ENCODE measurements at regions not wholly inside any gene's neighbourhood (a gene's known extent, or its start where the extent isn't known, plus 50 kb on each side); places are given as distances from the start of the nearest gene placed in this dataset.
A peak's percentile ranks its signal among the peaks of the same experiment; 100 is the strongest.

GRCh38 chr5:87535706-87536105, 123.0 kb upstream of the CCNH start:
- Histone ChIP-seq H4K20me1 (ENCODE audit: control insufficient read depth, extremely low read depth, insufficient read depth, low read length) (no peaks in the 10 kb centered on the region), H3K9me3 (ENCODE audit: control insufficient read depth, insufficient read depth, low read depth, low read length) (no peaks in the 10 kb centered on the region), H3K36me3 (ENCODE audit: control insufficient read depth, insufficient read depth, low read length) (no peaks in the 10 kb centered on the region), H3K4me1 (ENCODE audit: control insufficient read depth, extremely low read depth, insufficient read depth, low read length) (no peaks in the 10 kb centered on the region), H3K4me2 (ENCODE audit: extremely low read depth, insufficient read depth, low read length) (no peak overlapping the region), H3K9ac (ENCODE audit: insufficient read depth, low read length) (no peak overlapping the region), H2AFZ (ENCODE audit: low read length) (no peak overlapping the region), H3K79me2 (ENCODE audit: control insufficient read depth, insufficient read depth, low read length) (no peaks in the 10 kb centered on the region), H3K4me3 (replicated peaks in 1 of 4; ENCODE audit: control extremely low read depth in 1 of 4, insufficient read depth in 1 of 4, low read depth in 3 of 4, low read length in 4 of 4) (no peak overlapping the region), H3K27me3 (ENCODE audit: control insufficient read depth, insufficient read depth, low read length) (no peaks in the 10 kb centered on the region), H3K27ac (ENCODE audit: insufficient read depth, low read length) (no peak overlapping the region)
- no peak for DNase-seq (ENCODE audit: low read depth in 2 of 2)
- TF ChIP-seq CTCF (conservative IDR thresholded peaks at IDR 0.05 in 1 of 2, IDR thresholded peaks at IDR 0.05 in 1 of 2; ENCODE audit: low read depth in 1 of 2, low read length in 2 of 2) (no peak), EZH2 (IDR thresholded peaks at IDR 0.05; ENCODE audit: low read length, missing control alignments) (no peak)

DNA sequence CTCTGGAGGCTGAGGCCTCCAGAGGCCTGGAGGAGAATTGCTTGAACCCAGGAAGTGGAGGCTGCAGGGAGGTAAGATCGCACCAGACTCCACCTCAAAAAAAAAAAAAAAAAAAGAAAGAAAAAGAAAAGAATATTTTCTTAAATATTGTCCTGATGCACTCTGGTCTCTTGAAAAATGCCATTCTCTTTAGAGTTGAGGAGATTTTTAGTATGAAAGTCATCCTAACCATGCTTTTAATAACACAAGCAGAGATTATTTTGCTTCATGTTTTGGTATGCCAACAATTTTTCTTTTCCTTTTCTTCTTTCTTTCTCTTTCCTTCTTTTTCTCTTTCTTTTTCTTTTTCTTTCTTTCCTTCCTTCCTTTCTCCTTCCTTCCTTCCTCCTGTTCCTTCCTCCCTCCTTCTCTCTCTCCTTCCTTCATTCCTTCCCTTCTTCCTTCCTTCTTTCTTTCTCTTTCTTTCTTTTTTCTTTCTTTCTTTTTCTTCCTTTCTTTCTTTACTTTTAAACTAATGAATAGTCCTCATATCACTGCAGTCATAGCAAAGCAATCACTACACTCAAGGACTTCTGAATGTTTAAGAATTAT, 116.9 kb upstream of the CCNH start:
- no peak overlapping the region for H3K4me3 ChIP-seq (replicated peaks in 1 of 4; ENCODE audit: control extremely low read depth in 1 of 4, insufficient read depth in 1 of 4, low read depth in 3 of 4, low read length in 4 of 4)
- H3K27me3 ChIP-seq (ENCODE audit: control insufficient read depth, insufficient read depth, low read length) = no peaks in the 10 kb centered on the region
- H3K27ac ChIP-seq (ENCODE audit: insufficient read depth, low read length) = no peak overlapping the region
- H3K9me3 ChIP-seq (ENCODE audit: control insufficient read depth, insufficient read depth, low read depth, low read length) = no peaks in the 10 kb centered on the region
- no peaks in the 10 kb centered on the region for H3K36me3 ChIP-seq (ENCODE audit: control insufficient read depth, insufficient read depth, low read length)
- no peak overlapping the region for H3K9ac ChIP-seq (ENCODE audit: insufficient read depth, low read length)
- H4K20me1 ChIP-seq (ENCODE audit: control insufficient read depth, extremely low read depth, insufficient read depth, low read length) = no peaks in the 10 kb centered on the region
- H2AFZ ChIP-seq (ENCODE audit: low read length) = no peak overlapping the region
- no peak overlapping the region for H3K4me2 ChIP-seq (ENCODE audit: extremely low read depth, insufficient read depth, low read length)
- DNase-seq (ENCODE audit: low read depth in 2 of 2) = no peak
- H3K79me2 ChIP-seq (ENCODE audit: control insufficient read depth, insufficient read depth, low read length) = no peaks in the 10 kb centered on the region
- TF ChIP-seq CTCF (conservative IDR thresholded peaks at IDR 0.05 in 1 of 2, IDR thresholded peaks at IDR 0.05 in 1 of 2; ENCODE audit: low read depth in 1 of 2, low read length in 2 of 2) (no peak), EZH2 (IDR thresholded peaks at IDR 0.05; ENCODE audit: low read length, missing control alignments) (no peak)
- no peaks in the 10 kb centered on the region for H3K4me1 ChIP-seq (ENCODE audit: control insufficient read depth, extremely low read depth, insufficient read depth, low read length)

DNA sequence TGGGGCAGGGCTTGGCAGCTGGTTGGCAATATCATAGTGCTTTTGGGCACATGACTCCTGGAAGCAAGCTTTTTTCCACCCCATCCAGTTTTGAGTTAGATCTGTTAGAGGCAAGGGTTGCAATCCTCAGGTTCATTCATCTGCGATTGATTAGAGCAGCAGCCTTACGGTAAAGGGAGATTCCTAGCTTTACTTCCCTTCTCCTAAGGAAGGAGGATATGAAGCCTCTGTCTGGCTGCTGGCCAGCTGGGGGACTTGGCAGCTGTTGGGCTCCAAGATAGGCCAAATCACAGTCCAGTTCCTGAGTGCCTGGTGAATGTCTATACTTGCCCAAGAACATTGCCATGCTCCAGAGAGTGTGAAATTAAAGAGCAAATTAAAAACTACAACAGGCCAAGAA, 113.4 kb upstream of the CCNH start:
- Histone ChIP-seq H4K20me1 (ENCODE audit: control insufficient read depth, extremely low read depth, insufficient read depth, low read length) (no peaks in the 10 kb centered on the region), H3K4me2 (ENCODE audit: extremely low read depth, insufficient read depth, low read length) (no peak overlapping the region), H3K36me3 (ENCODE audit: control insufficient read depth, insufficient read depth, low read length) (no peaks in the 10 kb centered on the region), H3K27me3 (ENCODE audit: control insufficient read depth, insufficient read depth, low read length) (no peaks in the 10 kb centered on the region), H3K9me3 (ENCODE audit: control insufficient read depth, insufficient read depth, low read depth, low read length) (no peaks in the 10 kb centered on the region), H3K9ac (ENCODE audit: insufficient read depth, low read length) (no peak overlapping the region), H3K27ac (ENCODE audit: insufficient read depth, low read length) (no peak overlapping the region), H3K4me3 (replicated peaks in 1 of 4; ENCODE audit: control extremely low read depth in 1 of 4, insufficient read depth in 1 of 4, low read depth in 3 of 4, low read length in 4 of 4) (no peak overlapping the region), H3K79me2 (ENCODE audit: control insufficient read depth, insufficient read depth, low read length) (no peaks in the 10 kb centered on the region), H2AFZ (ENCODE audit: low read length) (no peak overlapping the region), H3K4me1 (ENCODE audit: control insufficient read depth, extremely low read depth, insufficient read depth, low read length) (no peaks in the 10 kb centered on the region)
- peak in 1 of 2 donors; percentile 61 for DNase-seq (ENCODE audit: low read depth in 2 of 2)
- TF ChIP-seq EZH2 (IDR thresholded peaks at IDR 0.05; ENCODE audit: low read length, missing control alignments) = no peak
- no peak for TF ChIP-seq CTCF (conservative IDR thresholded peaks at IDR 0.05 in 1 of 2, IDR thresholded peaks at IDR 0.05 in 1 of 2; ENCODE audit: low read depth in 1 of 2, low read length in 2 of 2)
